ENCODE measurements at regions not wholly inside any gene's neighbourhood (a gene's known extent, or its start where the extent isn't known, plus 50 kb on each side); places are given as distances from the start of the nearest gene placed in this dataset.

GRCh38 chr4:139611391-139611790, 54.2 kb upstream of the MGST2 start:
- DNase-seq (ENCODE audit: low read depth in 2 of 2) = no peak
- H3K4me3 ChIP-seq (replicated peaks in 1 of 2; ENCODE audit: low read depth in 2 of 2, low read length in 2 of 2) = no peak overlapping the region
- TF ChIP-seq CTCF (IDR thresholded peaks at IDR 0.05; ENCODE audit: low read depth, low read length) = no peak

DNA sequence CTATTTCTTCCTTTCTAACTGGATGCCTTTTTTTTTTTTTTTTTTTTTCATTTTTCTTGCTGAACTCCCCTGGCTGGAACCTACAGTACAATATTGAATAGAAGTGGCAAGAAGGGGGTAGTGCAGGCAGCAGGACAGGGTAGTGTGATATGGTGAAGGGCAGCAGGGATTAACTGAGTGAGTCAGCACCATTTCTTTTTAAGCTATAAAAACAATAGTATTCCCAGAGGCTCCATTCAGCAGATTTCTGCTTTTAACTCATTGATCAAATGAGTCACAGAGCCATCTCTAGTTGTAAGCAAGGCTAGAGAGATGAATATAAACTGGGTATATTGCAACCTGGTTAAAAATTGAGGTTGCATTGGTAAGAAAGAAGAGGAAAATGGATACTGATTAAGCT, 53.6 kb upstream of the SETD7 start:
- DNase-seq (ENCODE audit: low read depth in 2 of 2) = peak; percentile 31 to 85
- TF ChIP-seq CTCF (IDR thresholded peaks at IDR 0.05; ENCODE audit: low read depth, low read length) = no peak
- H3K4me3 ChIP-seq (replicated peaks in 1 of 2; ENCODE audit: low read depth in 2 of 2, low read length in 2 of 2) = no peak overlapping the region

- no peak overlapping the region for H3K4me3 ChIP-seq (replicated peaks in 1 of 2; ENCODE audit: low read depth in 2 of 2, low read length in 2 of 2)
Measured at GRCh38 chr4:139607502-139608060, 51.6 kb upstream of the SETD7 start.

GRCh38 chr4:139606579-139607501, 50.8 kb upstream of the SETD7 start:
- TF ChIP-seq CTCF (IDR thresholded peaks at IDR 0.05; ENCODE audit: low read depth, low read length) = peak; percentile 47
- peak overlapping the region in 1 of 2 donors; percentile 29 for H3K4me3 ChIP-seq (replicated peaks in 1 of 2; ENCODE audit: low read depth in 2 of 2, low read length in 2 of 2)
- peak; percentile 56 to 84 for DNase-seq (ENCODE audit: low read depth in 2 of 2)

More at GRCh38 chr4:139607502-139608060, 51.6 kb upstream of the SETD7 start:
- TF ChIP-seq CTCF (IDR thresholded peaks at IDR 0.05; ENCODE audit: low read depth, low read length) = no peak
- no peak for DNase-seq (ENCODE audit: low read depth in 2 of 2)

DNA sequence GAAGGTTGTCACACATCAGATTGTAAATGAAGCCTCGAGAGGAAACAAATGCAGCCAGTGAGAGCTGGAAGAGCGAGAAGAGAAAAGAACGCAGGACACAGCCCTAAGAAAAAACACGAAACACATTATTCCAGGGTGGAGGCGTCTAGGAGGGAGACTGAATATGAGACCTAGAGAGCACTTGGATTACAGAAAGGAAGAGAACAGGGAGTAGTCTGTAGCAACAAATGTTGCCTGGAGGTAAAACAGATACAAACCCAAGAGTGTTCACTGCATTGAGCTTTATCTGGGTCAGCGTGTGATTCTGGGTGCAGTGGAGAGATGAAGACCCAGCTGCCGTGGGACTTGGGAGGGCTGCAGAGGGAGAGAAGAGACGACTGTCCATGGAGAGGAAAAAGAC, 50.1 kb upstream of the SETD7 start:
- TF ChIP-seq CTCF (IDR thresholded peaks at IDR 0.05; ENCODE audit: low read depth, low read length) = no peak
- DNase-seq (ENCODE audit: low read depth in 2 of 2) = no peak
- H3K4me3 ChIP-seq (replicated peaks in 1 of 2; ENCODE audit: low read depth in 2 of 2, low read length in 2 of 2) = peak overlapping the region in 1 of 2 donors; percentile 29

Data from cardiac fibroblast (primary cell).